Neural progenitor cell (in vitro differentiated cells): ENCODE measurements at regions not wholly inside any gene's neighbourhood (a gene's known extent, or its start where the extent isn't known, plus 50 kb on each side); places are given as distances from the start of the nearest gene placed in this dataset.
"Not testable (repeated sequence)": the region's sequence is repeated elsewhere in the genome, so short reads cannot be mapped to it uniquely, and the experiment has no call there.

Source experiments
- DNase-seq: peaks from one replicate; pipeline ENCODE4 v3.0.0-alpha.2; 2016; ENCODE audit warnings: low spot score
- H2AFZ ChIP-seq: fragments of 200-600 bp; sonication (generic); replicated peaks from 2 replicates; pipeline ENCODE4 v1.6.1; 2016; ENCODE audit warnings: antibody characterized with exemption
- H3F3A ChIP-seq: fragments of 200-600 bp; sonication (generic); 2 replicates; pipeline ENCODE4 v1.6.1; 2016; ENCODE audit warnings: antibody characterized with exemption, low read depth
- H3K27ac ChIP-seq: fragments of 200-600 bp; sonication (generic); 2 replicates; pipeline ENCODE4 v1.5.1; 2016; ENCODE audit warnings: mild to moderate bottlenecking
- H3K27me3 ChIP-seq: fragments of 200-600 bp; sonication (generic); 2 replicates; pipeline ENCODE4 v1.6.1; 2016; ENCODE audit warnings: mild to moderate bottlenecking, moderate library complexity
- H3K36me3 ChIP-seq: fragments of 200-600 bp; sonication (generic); 2 replicates; pipeline ENCODE4 v1.5.1; 2016
- H3K4me1 ChIP-seq: fragments of 200-600 bp; sonication (generic); 2 replicates; pipeline ENCODE4 v1.6.1; 2016; ENCODE audit warnings: mixed run types
- H3K4me2 ChIP-seq: fragments of 200-600 bp; sonication (generic); 2 replicates; pipeline ENCODE4 v1.6.1; 2016
- H3K4me3 ChIP-seq: fragments of 200-600 bp; sonication (generic); 2 replicates; pipeline ENCODE4 v1.5.1; 2016
- H3K79me2 ChIP-seq: fragments of 200-600 bp; sonication (generic); 2 replicates; pipeline ENCODE4 v1.6.1; 2016; ENCODE audit warnings: low read depth
- H3K9ac ChIP-seq: fragments of 200-600 bp; sonication (generic); 2 replicates; pipeline ENCODE4 v1.6.1; 2016
- H3K9me3 ChIP-seq: fragments of 200-600 bp; sonication (generic); 2 replicates; pipeline ENCODE4 v1.5.1; 2016; ENCODE audit warnings: low read depth
- H4K20me1 ChIP-seq: fragments of 200-600 bp; sonication (generic); 2 replicates; pipeline ENCODE4 v1.6.1; 2016; ENCODE audit warnings: low read depth
- H3K27ac Mint-ChIP-seq: 3 replicates; pipeline ENCODE4 v1.8.0; 2021; ENCODE audit warnings: mixed read lengths
- H3K27me3 Mint-ChIP-seq: 2 replicates; pipeline ENCODE4 v1.8.0; 2022; ENCODE audit warnings: low read depth, mild to moderate bottlenecking, inconsistent platforms, moderate library complexity, mixed read lengths; ENCODE audit not compliant: insufficient read depth
- H3K36me3 Mint-ChIP-seq: 3 replicates; pipeline ENCODE4 v1.8.0; 2021; ENCODE audit warnings: mixed read lengths
- H3K4me1 Mint-ChIP-seq: 3 replicates; pipeline ENCODE4 v1.8.0; 2021; ENCODE audit warnings: mixed read lengths
- H3K4me3 Mint-ChIP-seq: 3 replicates; pipeline ENCODE4 v1.8.0; 2021; ENCODE audit warnings: mild to moderate bottlenecking, moderate library complexity, mixed read lengths
- H3K9me3 Mint-ChIP-seq: 3 replicates; pipeline ENCODE4 v1.8.0; 2020; ENCODE audit warnings: mixed read lengths
- CTCF ChIP-seq: fragments of 200-600 bp; sonication (generic); IDR thresholded peaks from 2 replicates; pipeline ENCODE4 v1.5.1; 2017; ENCODE audit warnings: antibody characterized with exemption, mild to moderate bottlenecking
- EZH2 ChIP-seq: fragments of 200-600 bp; sonication (generic); IDR thresholded peaks from 2 replicates; pipeline ENCODE4 v1.6.1; 2017; ENCODE audit warnings: antibody characterized with exemption, mild to moderate bottlenecking, moderate library complexity
- EZH2phosphoT487 ChIP-seq: fragments of 200-600 bp; sonication (generic); IDR thresholded peaks from 2 replicates; pipeline ENCODE4 v1.6.1; 2017; ENCODE audit warnings: antibody characterized with exemption

- no peak overlapping the region for H3K9ac ChIP-seq
- no peak for DNase-seq
- H3K27me3 ChIP-seq = no peaks in the 10 kb centered on the region
- H3K4me2 ChIP-seq = no peak overlapping the region
- no peak overlapping the region for H3K27ac ChIP-seq
- no peak overlapping the region for H3K27ac Mint-ChIP-seq
- no peaks in the 10 kb centered on the region for H3F3A ChIP-seq
- H3K4me1 Mint-ChIP-seq = peaks cover 6% of the 10 kb centered on the region
- H3K36me3 Mint-ChIP-seq = no peaks in the 10 kb centered on the region
- H3K4me1 ChIP-seq = peaks cover 4% of the 10 kb centered on the region
- H2AFZ ChIP-seq = no peak overlapping the region
- H4K20me1 ChIP-seq = no peaks in the 10 kb centered on the region
- no peak overlapping the region for H3K4me3 Mint-ChIP-seq
- peaks cover 14% of the 10 kb centered on the region for H3K9me3 Mint-ChIP-seq
- TF ChIP-seq EZH2phosphoT487 (no peak), CTCF (no peak), EZH2 (no peak)
- no peak overlapping the region for H3K4me3 ChIP-seq
- H3K9me3 ChIP-seq = no peaks in the 10 kb centered on the region
- H3K27me3 Mint-ChIP-seq = peaks cover 4% of the 10 kb centered on the region
- H3K79me2 ChIP-seq = no peaks in the 10 kb centered on the region
- no peaks in the 10 kb centered on the region for H3K36me3 ChIP-seq
Measured at GRCh38 chr2:15757820-15758586, 166.3 kb downstream of the DDX1 start.

GRCh38 chr2:15758848-15759247 is 167.2 kb downstream of the DDX1 start:
- no peak overlapping the region for H3K27ac ChIP-seq
- H3K4me3 ChIP-seq = no peak overlapping the region
- no peaks in the 10 kb centered on the region for H3K9me3 ChIP-seq
- H3K27me3 ChIP-seq = no peaks in the 10 kb centered on the region
- no peaks in the 10 kb centered on the region for H3F3A ChIP-seq
- no peak overlapping the region for H2AFZ ChIP-seq
- peaks cover 14% of the 10 kb centered on the region for H3K9me3 Mint-ChIP-seq
- DNase-seq = no peak
- no peaks in the 10 kb centered on the region for H3K79me2 ChIP-seq
- H3K9ac ChIP-seq = no peak overlapping the region
- peaks cover 4% of the 10 kb centered on the region for H3K27me3 Mint-ChIP-seq
- H3K4me1 Mint-ChIP-seq = peaks cover 10% of the 10 kb centered on the region
- H4K20me1 ChIP-seq = no peaks in the 10 kb centered on the region
- no peak overlapping the region for H3K4me2 ChIP-seq
- TF ChIP-seq EZH2phosphoT487 (no peak), CTCF (no peak), EZH2 (no peak)
- peaks cover 4% of the 10 kb centered on the region for H3K4me1 ChIP-seq
- no peak overlapping the region for H3K4me3 Mint-ChIP-seq
- no peaks in the 10 kb centered on the region for H3K36me3 Mint-ChIP-seq
- H3K36me3 ChIP-seq = no peaks in the 10 kb centered on the region
- no peak overlapping the region for H3K27ac Mint-ChIP-seq

- Histone ChIP-seq H2AFZ (no peak overlapping the region), H3K79me2 (no peaks in the 10 kb centered on the region)
Measured at GRCh38 chr2:15759385-15759784, 167.7 kb downstream of the DDX1 start.

GRCh38 chr2:15759791-15760190 is 168.1 kb downstream of the DDX1 start:
- H3K4me1 ChIP-seq, H3K4me2 ChIP-seq, DNase-seq, H3K9ac ChIP-seq, H3K36me3 Mint-ChIP-seq, H2AFZ ChIP-seq, H3K4me3 Mint-ChIP-seq, H3K4me1 Mint-ChIP-seq, H3K36me3 ChIP-seq, H4K20me1 ChIP-seq, H3K79me2 ChIP-seq, H3K27me3 Mint-ChIP-seq, H3K27ac ChIP-seq, H3K9me3 ChIP-seq, H3K27ac Mint-ChIP-seq, H3K4me3 ChIP-seq, H3F3A ChIP-seq, H3K27me3 ChIP-seq: not testable (repeated sequence)
- H3K9me3 Mint-ChIP-seq = peaks cover 14% of the 10 kb centered on the region

More at GRCh38 chr2:15759385-15759784, 167.7 kb downstream of the DDX1 start:
- no peak for DNase-seq
- Histone ChIP-seq H4K20me1 (no peaks in the 10 kb centered on the region), H3K4me1 (peaks cover 4% of the 10 kb centered on the region), H3K27me3 (no peaks in the 10 kb centered on the region), H3K27ac (no peak overlapping the region), H3K9me3 (no peaks in the 10 kb centered on the region), H3K4me3 (no peak overlapping the region), H3K9ac (no peak overlapping the region), H3K4me2 (no peak overlapping the region), H3F3A (no peaks in the 10 kb centered on the region), H3K36me3 (no peaks in the 10 kb centered on the region)
- Mint-ChIP-seq H3K27ac (no peak overlapping the region), H3K9me3 (peaks cover 14% of the 10 kb centered on the region), H3K4me3 (no peak overlapping the region), H3K27me3 (peaks cover 4% of the 10 kb centered on the region), H3K36me3 (no peaks in the 10 kb centered on the region), H3K4me1 (peaks cover 10% of the 10 kb centered on the region)
- TF ChIP-seq EZH2 (no peak), CTCF (no peak)
